Common myeloid progenitor, CD34-positive (primary cell): ENCODE measurements at regions not wholly inside any gene's neighbourhood (a gene's known extent, or its start where the extent isn't known, plus 50 kb on each side); places are given as distances from the start of the nearest gene placed in this dataset.

Experiments used
- CTCF ChIA-PET: fragments of 350-600 bp; sonication (Branson Sonifier 250); formaldehyde crosslinking; loops from one replicate; lab custom pipeline; 2021; ENCODE audit warnings: antibody characterized with exemption; lab: Charles Lee
- POLR2A ChIA-PET: fragments of 350-600 bp; sonication (Branson Sonifier 250); formaldehyde crosslinking; loops from one replicate; lab custom pipeline; 2021; ENCODE audit warnings: antibody characterized with exemption; lab: Charles Lee
- DNase-seq, 3 donors: peaks; one replicate each; pipeline versions ENCODE4 v3.0.0 to v3.0.0-alpha.2; 2013
- H3K27ac ChIP-seq, 2 experiments: 1 replicate in 1 of 2; 2 replicates in 1 of 2; pipeline ENCODE4 v1.7.0; 2013; ENCODE audit warnings: inconsistent platforms in 2 of 2, low read length in 2 of 2, mild to moderate bottlenecking in 2 of 2, low read depth in 1 of 2, moderate library complexity in 1 of 2; ENCODE audit not compliant: severe bottlenecking in 2 of 2, insufficient read depth in 1 of 2, poor library complexity in 1 of 2
- H3K27me3 ChIP-seq, 5 experiments: replicated peaks in 2 of 5; 1 replicate in 3 of 5; 2 replicates in 2 of 5; pipeline versions ENCODE4 v1.6.1 to v1.7.0; 2013; ENCODE audit warnings: low read length in 4 of 5, mild to moderate bottlenecking in 2 of 5, moderate library complexity in 2 of 5, inconsistent platforms in 1 of 5; ENCODE audit not compliant: insufficient read depth in 5 of 5, control insufficient read depth in 4 of 5
- H3K36me3 ChIP-seq, 4 experiments: 1 replicate in 2 of 4; 2 replicates in 2 of 4; pipeline versions ENCODE4 v1.6.1 to v1.7.0; 2013; ENCODE audit warnings: low read length in 3 of 4, control low read depth in 1 of 4, mild to moderate bottlenecking in 1 of 4; ENCODE audit not compliant: control insufficient read depth in 4 of 4, insufficient read depth in 4 of 4
- H3K4me1 ChIP-seq, 4 experiments: 1 replicate in 3 of 4; 2 replicates in 1 of 4; pipeline versions ENCODE4 v1.6.1 to v1.7.1; 2013; ENCODE audit warnings: low read length in 3 of 4, mild to moderate bottlenecking in 3 of 4, control low read depth in 1 of 4, inconsistent platforms in 1 of 4, moderate library complexity in 1 of 4; ENCODE audit not compliant: control insufficient read depth in 4 of 4, insufficient read depth in 4 of 4; ENCODE audit errors: control extremely low read depth in 1 of 4
- H3K4me3 ChIP-seq, 7 experiments: 1 replicate in 4 of 7; 2 replicates in 3 of 7; pipeline versions ENCODE4 v1.5.1 to v1.7.0; 2013; ENCODE audit warnings: mild to moderate bottlenecking in 7 of 7, low read length in 6 of 7, moderate library complexity in 6 of 7, inconsistent platforms in 2 of 7, low read depth in 2 of 7, control low read depth in 1 of 7; ENCODE audit not compliant: insufficient read depth in 4 of 7, control insufficient read depth in 1 of 7; ENCODE audit errors: extremely low read depth in 1 of 7
- H3K9me3 ChIP-seq, 5 experiments: 1 replicate in 4 of 5; 2 replicates in 1 of 5; pipeline versions ENCODE4 v1.6.1 to v1.7.1; 2013; ENCODE audit warnings: low read length in 4 of 5, mild to moderate bottlenecking in 2 of 5, inconsistent platforms in 1 of 5, low read depth in 1 of 5, moderate library complexity in 1 of 5; ENCODE audit not compliant: control insufficient read depth in 4 of 5, insufficient read depth in 2 of 5; ENCODE audit errors: control extremely low read depth in 1 of 5
- WGBS: methylation state at CpG from one replicate; pipeline ENCODE4 v1.1.5; 2013; ENCODE audit not compliant: insufficient coverage; 5-methylcytosine and 5-hydroxymethylcytosine counted together

GRCh38 chr22:44590291-44590690 is 92.3 kb upstream of the RTL6 start:
- WGBS = 96% methylated on average over 10 of the region's 13 CpGs
- no peak overlapping the region for H3K4me3 ChIP-seq
- H3K27me3 ChIP-seq = peaks cover 0 to 31% (median 11%) of the 10 kb centered on the region in 5 experiments
- no peak overlapping the region for H3K27ac ChIP-seq
- peaks cover 0 to 9% (median 0%) of the 10 kb centered on the region in 4 experiments for H3K4me1 ChIP-seq
- ChIA-PET CTCF (interaction anchor here (0.6 to 1.4 kb wide), 4 partner anchors 13 to 774 kb away, joined by 3 to 5 read pairs (median 4); no protein-coding TSS in a partner anchor), POLR2A (interaction anchor here (0.6 kb wide), 1 partner anchor 605 kb away, joined by 4 read pairs; no protein-coding TSS in a partner anchor)
- H3K36me3 ChIP-seq = no peaks in the 10 kb centered on the region
- no peak for DNase-seq
- peaks cover 0 to 2% (median 0%) of the 10 kb centered on the region in 5 experiments for H3K9me3 ChIP-seq

GRCh38 chr22:44589831-44590230 is 91.8 kb upstream of the RTL6 start:
- 100% methylated on average over 5 of the region's 5 CpGs for WGBS
- Histone ChIP-seq H3K27me3 (peaks cover 0 to 28% (median 11%) of the 10 kb centered on the region in 5 experiments), H3K36me3 (no peaks in the 10 kb centered on the region), H3K27ac (no peak overlapping the region), H3K4me1 (peaks cover 0 to 9% (median 0%) of the 10 kb centered on the region in 4 experiments), H3K9me3 (peaks cover 0 to 2% (median 0%) of the 10 kb centered on the region in 5 experiments), H3K4me3 (no peak overlapping the region)
- no peak for DNase-seq
- CTCF ChIA-PET = interaction anchor here (1.1 kb wide), 1 partner anchor 22 kb away, joined by 5 read pairs; no protein-coding TSS in a partner anchor
- POLR2A ChIA-PET = no interaction called here

- peaks cover 0 to 9% (median 0%) of the 10 kb centered on the region in 4 experiments for H3K4me1 ChIP-seq
These were observed 90.3 kb upstream of the RTL6 start for GRCh38 chr22:44588348-44588747.

GRCh38 chr22:44587737-44588310 is 89.8 kb upstream of the RTL6 start:
- Histone ChIP-seq H3K9me3 (peaks cover 0 to 2% (median 0%) of the 10 kb centered on the region in 5 experiments), H3K27ac (no peak overlapping the region), H3K4me3 (no peak overlapping the region), H3K27me3 (peaks cover 0 to 38% (median 22%) of the 10 kb centered on the region in 5 experiments), H3K36me3 (no peaks in the 10 kb centered on the region), H3K4me1 (peaks cover 0 to 9% (median 0%) of the 10 kb centered on the region in 4 experiments)
- DNase-seq = no peak
- ChIA-PET POLR2A (no interaction called here), CTCF (no interaction called here)
- 67% methylated on average over 1 of the region's 3 CpGs for WGBS

More at GRCh38 chr22:44588348-44588747, 90.3 kb upstream of the RTL6 start:
- 97% methylated on average over 6 of the region's 14 CpGs for WGBS
- peaks cover 0 to 2% (median 0%) of the 10 kb centered on the region in 5 experiments for H3K9me3 ChIP-seq
- no peak overlapping the region for H3K27ac ChIP-seq
- no peaks in the 10 kb centered on the region for H3K36me3 ChIP-seq
- peaks cover 0 to 35% (median 21%) of the 10 kb centered on the region in 5 experiments for H3K27me3 ChIP-seq
- no peak overlapping the region for H3K4me3 ChIP-seq
- DNase-seq = no peak
- POLR2A ChIA-PET = no interaction called here
- CTCF ChIA-PET = no interaction called here

- H3K36me3 ChIP-seq = no peaks in the 10 kb centered on the region
- ChIA-PET CTCF (interaction anchor here (1.1 kb wide), 1 partner anchor 18 kb away, joined by 3 read pairs; no protein-coding TSS in a partner anchor), POLR2A (interaction anchor here (0.5 kb wide), 1 partner anchor 283 kb away, joined by 3 read pairs; no protein-coding TSS in a partner anchor)
- peaks cover 0 to 2% (median 0%) of the 10 kb centered on the region in 5 experiments for H3K9me3 ChIP-seq
- no peak overlapping the region for H3K27ac ChIP-seq
- H3K4me3 ChIP-seq = peak overlapping the region in 2 of 7 experiments; percentile 8 to 48
- peaks cover 0 to 38% (median 22%) of the 10 kb centered on the region in 5 experiments for H3K27me3 ChIP-seq
- WGBS = 54% methylated on average over 22 of the region's 24 CpGs
- peaks cover 0 to 9% (median 0%) of the 10 kb centered on the region in 4 experiments for H3K4me1 ChIP-seq
- peak; percentile 42 to 79 (median 66) for DNase-seq
These were observed 89.1 kb upstream of the RTL6 start for GRCh38 chr22:44586999-44587736.

GRCh38 chr22:44586351-44586990 is 88.4 kb upstream of the RTL6 start:
- H3K4me3 ChIP-seq = peak overlapping the region in 1 of 7 experiments; percentile 48
- H3K4me1 ChIP-seq = peaks cover 0 to 9% (median 0%) of the 10 kb centered on the region in 4 experiments
- ChIA-PET CTCF (interaction anchor here (1.1 kb wide), 1 partner anchor 19 kb away, joined by 3 read pairs; no protein-coding TSS in a partner anchor), POLR2A (interaction anchor here (0.5 kb wide), 1 partner anchor 284 kb away, joined by 3 read pairs; no protein-coding TSS in a partner anchor)
- WGBS = 42% methylated on average over 17 of the region's 18 CpGs
- H3K27me3 ChIP-seq = peaks cover 0 to 38% (median 22%) of the 10 kb centered on the region in 5 experiments
- no peaks in the 10 kb centered on the region for H3K36me3 ChIP-seq
- DNase-seq = no peak
- H3K27ac ChIP-seq = no peak overlapping the region
- H3K9me3 ChIP-seq = peaks cover 0 to 2% (median 0%) of the 10 kb centered on the region in 5 experiments
